Forelimb muscle (tissue), 1 donor: ENCODE measurements at regions not wholly inside any gene's neighbourhood (a gene's known extent, or its start where the extent isn't known, plus 50 kb on each side); places are given as distances from the start of the nearest gene placed in this dataset.

Source experiments
- DNase-seq: peaks from one replicate; pipeline ENCODE4 v3.0.0-alpha.2; 2013; ENCODE audit warnings: low read depth

- DNase-seq: no peak
These were observed 211.0 kb upstream of the ADAMTS16 start for GRCh38 chr5:4929092-4929655.

GRCh38 chr5:4939042-4939781 is 200.9 kb upstream of the ADAMTS16 start:
- DNase-seq: no peak

GRCh38 chr5:4941161-4941560 is 199.0 kb upstream of the ADAMTS16 start:
- DNase-seq: no peak

- DNase-seq: no peak
These were observed 197.9 kb upstream of the ADAMTS16 start for GRCh38 chr5:4941957-4942830.

GRCh38 chr5:4942831-4943178 is 197.3 kb upstream of the ADAMTS16 start:
- DNase-seq: no peak

- no peak for DNase-seq
These were observed 194.8 kb upstream of the ADAMTS16 start for GRCh38 chr5:4945296-4945695.

GRCh38 chr5:4947106-4947505 is 193.0 kb upstream of the ADAMTS16 start:
- no peak for DNase-seq

GRCh38 chr5:4947893-4948536 is 192.1 kb upstream of the ADAMTS16 start:
- DNase-seq: no peak

GRCh38 chr5:4949108-4949507 is 191.0 kb upstream of the ADAMTS16 start:
- DNase-seq: no peak

GRCh38 chr5:4953576-4953975 is 186.6 kb upstream of the ADAMTS16 start:
- no peak for DNase-seq

GRCh38 chr5:4954048-4954447 is 186.1 kb upstream of the ADAMTS16 start:
- DNase-seq: no peak

GRCh38 chr5:4963265-4963664 is 176.9 kb upstream of the ADAMTS16 start:
- no peak for DNase-seq

- DNase-seq: no peak
These were observed 170.8 kb upstream of the ADAMTS16 start for GRCh38 chr5:4969351-4969750.

GRCh38 chr5:4970171-4970570 is 170.0 kb upstream of the ADAMTS16 start:
- no peak for DNase-seq

- no peak for DNase-seq
These were observed 163.2 kb upstream of the ADAMTS16 start for GRCh38 chr5:4976902-4977301.

GRCh38 chr5:4977416-4978110 is 162.6 kb upstream of the ADAMTS16 start:
- DNase-seq: peak; percentile 25

GRCh38 chr5:4980201-4980600 is 159.9 kb upstream of the ADAMTS16 start:
- DNase-seq: no peak

GRCh38 chr5:4981608-4982007 is 158.5 kb upstream of the ADAMTS16 start:
- no peak for DNase-seq

- no peak for DNase-seq
These were observed 156.4 kb upstream of the ADAMTS16 start for GRCh38 chr5:4983701-4984100.

GRCh38 chr5:4984461-4984860 is 155.7 kb upstream of the ADAMTS16 start:
- no peak for DNase-seq

GRCh38 chr5:4987431-4987830 is 152.7 kb upstream of the ADAMTS16 start:
- DNase-seq: no peak

- no peak for DNase-seq
These were observed 151.0 kb upstream of the ADAMTS16 start for GRCh38 chr5:4989118-4989517.
